GM08714 (cell line): ENCODE measurements at regions not wholly inside any gene's neighbourhood (a gene's known extent, or its start where the extent isn't known, plus 50 kb on each side); places are given as distances from the start of the nearest gene placed in this dataset.

ENCODE experiments used
- H3K4me3 ChIP-seq: fragments of 200-500 bp; sonication (Bioruptor generic); 2 replicates; pipeline ENCODE4 v1.5.1; 2014; ENCODE audit warnings: mild to moderate bottlenecking, low read length, inconsistent platforms
- ZNF274 ChIP-seq: IDR thresholded peaks from 2 replicates; pipeline ENCODE4 v1.6.1; 2012; ENCODE audit warnings: mild to moderate bottlenecking, low read depth, low read length

- no peak for TF ChIP-seq ZNF274
- H3K4me3 ChIP-seq = no peak overlapping the region
Observed at GRCh38 chr6:74879234-74879633, 326.6 kb downstream of the COL12A1 start.

DNA sequence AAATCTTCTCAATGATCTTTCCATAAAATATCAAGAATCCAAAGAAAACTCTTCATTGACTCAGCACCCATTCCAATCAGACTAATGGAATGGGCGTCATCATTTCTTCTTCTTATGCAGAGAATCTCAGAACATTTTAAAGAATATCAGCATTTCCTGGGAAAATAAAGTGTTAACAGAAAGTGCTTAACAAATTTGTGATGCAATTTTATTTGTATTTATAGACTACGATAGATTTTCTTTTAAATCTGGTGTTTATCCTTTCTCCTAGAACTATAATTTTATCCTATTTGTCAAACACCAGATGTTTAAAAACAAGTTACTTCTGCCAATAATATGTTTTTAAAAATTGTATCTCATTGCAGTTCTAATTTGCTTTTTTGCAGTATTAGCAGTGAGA is 330.7 kb downstream of the COL12A1 start:
- H3K4me3 ChIP-seq = no peak overlapping the region
- TF ChIP-seq ZNF274 = no peak

- no peak for TF ChIP-seq ZNF274
- H3K4me3 ChIP-seq = no peak overlapping the region
Observed at GRCh38 chr6:74872754-74873476, 332.9 kb downstream of the COL12A1 start.

DNA sequence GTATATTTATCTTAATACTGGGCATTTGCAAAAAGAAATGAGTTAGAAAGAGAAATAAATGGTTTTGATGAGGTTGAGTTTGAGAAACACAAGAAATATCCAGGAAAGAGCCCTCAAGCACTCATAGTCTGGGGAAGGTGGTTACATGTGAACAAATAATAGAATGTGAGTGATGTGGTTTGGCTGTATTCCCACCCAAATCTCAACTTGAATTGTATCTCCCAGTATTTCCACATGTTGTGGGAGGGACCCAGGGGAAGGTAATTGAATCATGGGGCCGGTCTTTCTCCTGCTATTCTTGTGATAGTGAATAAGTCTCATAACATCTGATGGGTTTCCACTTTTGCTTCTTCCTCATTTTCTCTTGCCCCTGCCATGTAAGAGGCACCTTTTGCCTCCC is 334.1 kb downstream of the COL12A1 start:
- TF ChIP-seq ZNF274 = no peak
- H3K4me3 ChIP-seq = no peak overlapping the region

- H3K4me3 ChIP-seq = no peak overlapping the region
- no peak for TF ChIP-seq ZNF274
Observed at GRCh38 chr6:74870403-74870802, 335.4 kb downstream of the COL12A1 start.

GRCh38 chr6:74867291-74867690 is 338.6 kb downstream of the COL12A1 start:
- no peak overlapping the region for H3K4me3 ChIP-seq
- no peak for TF ChIP-seq ZNF274

DNA sequence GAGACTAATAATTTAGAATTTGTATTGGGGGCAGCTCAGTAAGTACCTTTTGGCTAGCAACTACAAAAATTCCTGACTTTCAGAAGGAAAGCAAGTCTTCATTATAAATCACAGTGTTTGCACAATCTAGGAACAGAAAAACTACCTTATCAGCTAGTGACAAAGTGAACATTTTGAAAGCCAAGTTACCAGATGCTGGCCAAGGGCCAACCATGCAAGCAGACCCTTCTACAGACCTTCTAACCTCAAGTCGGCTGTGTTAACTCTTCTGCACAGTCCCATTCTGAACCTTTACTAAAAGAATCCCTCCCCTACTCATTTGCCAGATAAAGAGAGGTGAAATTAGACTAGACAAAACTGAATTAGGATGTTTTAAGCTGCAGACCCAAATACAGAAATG is 341.9 kb downstream of the COL12A1 start:
- TF ChIP-seq ZNF274 = no peak
- no peak overlapping the region for H3K4me3 ChIP-seq

DNA sequence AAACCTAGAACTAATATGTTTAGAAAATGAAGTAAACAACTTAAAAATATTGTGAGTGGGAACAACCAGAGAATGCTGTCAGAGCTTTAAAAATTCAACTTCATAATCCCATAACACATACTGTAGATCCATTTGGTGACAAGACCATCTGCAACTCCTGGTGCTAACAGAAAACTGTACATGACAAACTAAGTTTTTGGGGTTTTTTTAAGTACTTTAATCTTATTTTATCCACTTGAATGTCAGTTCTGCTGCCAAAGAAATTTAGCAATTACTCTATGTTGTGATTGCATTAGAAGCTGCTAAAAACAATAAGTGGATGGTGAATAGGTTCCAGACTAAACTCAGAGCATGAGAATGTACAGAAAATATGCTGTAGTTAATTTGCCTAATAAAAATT is 345.4 kb downstream of the COL12A1 start:
- TF ChIP-seq ZNF274 = no peak
- H3K4me3 ChIP-seq = no peak overlapping the region

DNA sequence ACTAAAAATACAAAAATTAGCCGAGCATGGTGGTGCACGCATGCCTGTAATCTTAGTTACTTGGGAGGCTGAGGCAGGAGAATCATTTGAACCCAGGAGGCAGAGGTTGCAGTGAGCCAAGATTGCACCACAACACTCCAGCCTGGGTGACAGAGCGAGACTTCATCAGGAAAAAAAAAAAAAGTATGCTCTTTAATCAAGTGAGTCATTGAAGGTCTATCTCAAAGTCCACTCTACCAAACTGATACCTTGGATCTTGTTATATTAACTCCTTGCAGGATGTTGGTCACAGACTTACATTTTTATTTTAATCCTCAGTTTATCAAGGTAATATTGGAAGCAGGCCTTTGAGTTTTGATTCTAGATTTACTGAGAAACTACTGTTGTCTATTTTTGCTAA is 348.7 kb downstream of the COL12A1 start:
- H3K4me3 ChIP-seq = no peak overlapping the region
- no peak for TF ChIP-seq ZNF274

GRCh38 chr6:74853991-74854390 is 351.9 kb downstream of the COL12A1 start:
- H3K4me3 ChIP-seq = no peak overlapping the region
- TF ChIP-seq ZNF274 = no peak

GRCh38 chr6:74851596-74851995 is 354.3 kb downstream of the COL12A1 start:
- no peak for TF ChIP-seq ZNF274
- no peak overlapping the region for H3K4me3 ChIP-seq

DNA sequence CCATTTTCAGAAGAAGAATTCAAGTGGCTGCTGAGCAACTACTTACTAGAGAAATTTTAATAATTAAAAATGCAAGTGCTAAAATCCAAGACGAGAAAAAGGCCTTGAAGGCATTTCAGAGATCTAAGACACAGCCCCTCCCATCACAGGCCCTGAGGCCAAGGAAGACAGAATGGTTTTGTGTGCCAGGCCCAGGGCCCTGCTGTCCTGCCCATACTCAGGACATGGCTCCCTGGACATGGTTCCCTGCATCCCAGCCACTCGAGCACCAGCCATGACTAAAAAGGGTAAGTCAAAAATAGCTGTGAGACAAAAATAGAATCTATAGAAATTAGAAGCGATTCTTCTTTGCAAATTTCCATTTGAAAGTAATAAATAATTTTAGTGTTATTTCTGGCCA is 364.9 kb downstream of the COL12A1 start:
- no peak for TF ChIP-seq ZNF274
- no peak overlapping the region for H3K4me3 ChIP-seq

DNA sequence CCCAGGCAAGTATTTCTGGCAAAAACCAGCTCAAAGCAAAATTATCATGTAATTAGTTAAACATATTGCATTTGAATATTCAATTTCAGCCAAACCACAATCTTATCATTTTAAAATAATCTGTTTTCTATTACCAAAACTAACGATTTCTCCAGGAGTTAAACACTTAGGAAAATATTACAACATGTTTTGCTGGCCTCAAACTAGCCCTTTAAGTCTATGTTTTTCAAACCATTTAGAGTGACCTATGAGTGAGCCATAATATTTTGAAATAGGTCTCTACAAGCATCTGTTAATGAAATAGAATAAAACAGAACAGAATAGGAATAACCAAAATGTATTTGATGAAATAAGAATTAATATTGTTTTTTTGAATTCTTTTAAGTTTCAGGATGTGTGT is 370.9 kb downstream of the COL12A1 start:
- H3K4me3 ChIP-seq = no peak overlapping the region
- TF ChIP-seq ZNF274 = no peak

- no peak for TF ChIP-seq ZNF274
Observed at GRCh38 chr6:74826263-74826662, 379.6 kb downstream of the COL12A1 start.

GRCh38 chr6:74814440-74814839 is 391.4 kb downstream of the COL12A1 start:
- TF ChIP-seq ZNF274 = no peak
- no peak overlapping the region for H3K4me3 ChIP-seq

More at GRCh38 chr6:74826263-74826662, 379.6 kb downstream of the COL12A1 start:
- H3K4me3 ChIP-seq = no peak overlapping the region

GRCh38 chr6:74807674-74808073 is 398.2 kb downstream of the COL12A1 start:
- no peak for TF ChIP-seq ZNF274
- H3K4me3 ChIP-seq = no peak overlapping the region
